ENCODE measurements at regions not wholly inside any gene's neighbourhood (a gene's known extent, or its start where the extent isn't known, plus 50 kb on each side); places are given as distances from the start of the nearest gene placed in this dataset.

DNA sequence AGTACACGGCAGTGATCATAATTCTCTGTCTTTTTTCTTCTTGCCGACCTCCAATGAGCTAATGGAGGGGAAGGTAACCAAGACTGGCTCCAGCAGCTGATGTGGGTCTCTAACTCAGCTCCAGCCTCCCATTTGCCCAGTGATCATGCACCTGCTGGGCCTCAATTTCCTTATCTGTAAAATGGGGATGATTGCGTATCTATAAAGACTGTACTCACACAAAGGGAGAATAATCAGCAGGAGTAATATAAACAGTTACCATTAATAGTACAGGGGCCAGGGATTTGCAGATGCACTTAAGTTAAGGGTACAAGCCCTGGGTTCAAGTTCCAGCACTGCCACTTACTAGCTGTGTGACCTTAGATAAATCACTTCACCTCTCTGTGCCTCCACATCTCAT, 204.9 kb upstream of the LHX5 start:
- TF ChIP-seq, protein P1, sequence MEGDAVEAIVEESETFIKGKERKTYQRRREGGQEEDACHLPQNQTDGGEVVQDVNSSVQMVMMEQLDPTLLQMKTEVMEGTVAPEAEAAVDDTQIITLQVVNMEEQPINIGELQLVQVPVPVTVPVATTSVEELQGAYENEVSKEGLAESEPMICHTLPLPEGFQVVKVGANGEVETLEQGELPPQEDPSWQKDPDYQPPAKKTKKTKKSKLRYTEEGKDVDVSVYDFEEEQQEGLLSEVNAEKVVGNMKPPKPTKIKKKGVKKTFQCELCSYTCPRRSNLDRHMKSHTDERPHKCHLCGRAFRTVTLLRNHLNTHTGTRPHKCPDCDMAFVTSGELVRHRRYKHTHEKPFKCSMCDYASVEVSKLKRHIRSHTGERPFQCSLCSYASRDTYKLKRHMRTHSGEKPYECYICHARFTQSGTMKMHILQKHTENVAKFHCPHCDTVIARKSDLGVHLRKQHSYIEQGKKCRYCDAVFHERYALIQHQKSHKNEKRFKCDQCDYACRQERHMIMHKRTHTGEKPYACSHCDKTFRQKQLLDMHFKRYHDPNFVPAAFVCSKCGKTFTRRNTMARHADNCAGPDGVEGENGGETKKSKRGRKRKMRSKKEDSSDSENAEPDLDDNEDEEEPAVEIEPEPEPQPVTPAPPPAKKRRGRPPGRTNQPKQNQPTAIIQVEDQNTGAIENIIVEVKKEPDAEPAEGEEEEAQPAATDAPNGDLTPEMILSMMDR (IDR thresholded peaks at IDR 0.05), result no peak
- TF ChIP-seq POLR2AphosphoS5 (IDR thresholded peaks at IDR 0.05), result no peak
- TF ChIP-seq EP300 (IDR thresholded peaks at IDR 0.05), result no peak

Measured in sigmoid colon (tissue), 4 donors.